ENCODE measurements at regions not wholly inside any gene's neighbourhood (a gene's known extent, or its start where the extent isn't known, plus 50 kb on each side); places are given as distances from the start of the nearest gene placed in this dataset.

DNA sequence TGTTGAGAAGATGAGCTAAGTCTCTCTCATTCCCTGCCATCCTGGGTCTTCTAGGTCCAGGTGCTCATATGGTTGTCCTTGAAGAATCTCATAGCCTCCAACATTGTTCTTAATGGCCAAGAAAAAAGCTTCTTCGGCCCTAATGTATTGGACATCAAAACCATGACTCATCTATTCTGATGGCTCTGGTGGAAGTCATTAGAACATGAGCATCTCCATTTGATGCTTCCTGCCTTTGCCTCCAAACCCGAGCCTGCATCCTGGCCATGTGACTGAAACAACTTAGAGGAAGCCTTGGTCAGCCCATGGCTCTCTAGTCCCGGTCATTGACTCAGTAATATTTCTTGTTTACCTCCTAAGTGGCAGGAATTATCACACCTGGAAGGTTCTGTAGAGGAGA lies 264.1 kb upstream of the FZD8 start:
- TF ChIP-seq, protein P1, sequence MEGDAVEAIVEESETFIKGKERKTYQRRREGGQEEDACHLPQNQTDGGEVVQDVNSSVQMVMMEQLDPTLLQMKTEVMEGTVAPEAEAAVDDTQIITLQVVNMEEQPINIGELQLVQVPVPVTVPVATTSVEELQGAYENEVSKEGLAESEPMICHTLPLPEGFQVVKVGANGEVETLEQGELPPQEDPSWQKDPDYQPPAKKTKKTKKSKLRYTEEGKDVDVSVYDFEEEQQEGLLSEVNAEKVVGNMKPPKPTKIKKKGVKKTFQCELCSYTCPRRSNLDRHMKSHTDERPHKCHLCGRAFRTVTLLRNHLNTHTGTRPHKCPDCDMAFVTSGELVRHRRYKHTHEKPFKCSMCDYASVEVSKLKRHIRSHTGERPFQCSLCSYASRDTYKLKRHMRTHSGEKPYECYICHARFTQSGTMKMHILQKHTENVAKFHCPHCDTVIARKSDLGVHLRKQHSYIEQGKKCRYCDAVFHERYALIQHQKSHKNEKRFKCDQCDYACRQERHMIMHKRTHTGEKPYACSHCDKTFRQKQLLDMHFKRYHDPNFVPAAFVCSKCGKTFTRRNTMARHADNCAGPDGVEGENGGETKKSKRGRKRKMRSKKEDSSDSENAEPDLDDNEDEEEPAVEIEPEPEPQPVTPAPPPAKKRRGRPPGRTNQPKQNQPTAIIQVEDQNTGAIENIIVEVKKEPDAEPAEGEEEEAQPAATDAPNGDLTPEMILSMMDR (IDR thresholded peaks at IDR 0.05) = no peak
- no peak for TF ChIP-seq POLR2A (IDR thresholded peaks at IDR 0.05)
